HG03039 (cell line): ENCODE measurements at regions not wholly inside any gene's neighbourhood (a gene's known extent, or its start where the extent isn't known, plus 50 kb on each side); places are given as distances from the start of the nearest gene placed in this dataset.

Experiments used
- ATAC-seq: cut with Tn5 transposase; IDR thresholded peaks from one replicate; pipeline ENCODE4 v1.9.1; 2021; ENCODE audit warnings: mild to moderate bottlenecking, moderate library complexity; ENCODE audit not compliant: unreplicated experiment

DNA sequence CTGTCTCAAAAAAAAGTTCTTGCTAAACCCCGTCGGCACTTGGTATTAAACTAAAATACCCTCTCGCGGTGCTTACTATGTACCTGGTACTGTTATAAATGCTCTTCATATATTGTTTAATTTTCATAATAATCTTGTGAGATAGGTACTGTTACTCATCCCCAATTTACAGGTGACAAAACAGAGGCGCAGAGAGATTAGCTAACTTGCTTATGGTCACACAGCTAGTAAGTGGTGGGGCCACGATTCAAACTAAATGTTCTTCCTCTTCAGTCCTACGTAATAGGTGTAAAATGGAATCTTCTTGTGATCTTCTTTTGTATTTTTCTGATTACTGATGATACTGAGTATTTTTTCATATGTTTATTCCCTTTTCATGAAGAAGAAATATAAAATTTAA is 51.3 kb downstream of the TET3 start:
- no peak for ATAC-seq

GRCh38 chr2:74036450-74037195 is 51.9 kb downstream of the TET3 start:
- ATAC-seq, result no peak

DNA sequence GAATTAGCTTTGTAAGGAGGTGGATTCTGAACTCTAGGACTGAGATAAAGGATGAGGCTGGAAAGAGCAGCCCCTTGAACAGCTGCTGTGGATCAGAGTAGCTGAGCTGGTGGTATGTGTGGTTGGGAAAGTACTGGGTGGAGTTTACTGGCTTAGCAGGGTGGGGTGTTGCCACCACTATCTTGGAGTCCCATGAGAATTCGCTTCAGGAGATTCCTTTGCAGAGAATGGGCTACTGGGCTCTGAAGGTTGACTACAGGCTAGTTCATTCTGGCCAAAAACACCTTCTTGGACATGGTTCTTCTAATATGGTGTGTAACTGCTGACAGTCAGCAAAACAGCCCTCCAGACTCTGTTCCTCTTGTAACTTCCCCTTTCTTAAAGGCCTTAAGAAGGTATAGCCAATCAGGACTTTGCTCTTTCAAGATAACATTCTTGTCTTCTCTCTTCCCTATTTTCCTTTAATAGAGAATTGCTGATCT is 52.7 kb downstream of the TET3 start:
- peak; percentile 37 for ATAC-seq

GRCh38 chr2:74039611-74040010 is 54.9 kb downstream of the TET3 start:
- no peak for ATAC-seq

DNA sequence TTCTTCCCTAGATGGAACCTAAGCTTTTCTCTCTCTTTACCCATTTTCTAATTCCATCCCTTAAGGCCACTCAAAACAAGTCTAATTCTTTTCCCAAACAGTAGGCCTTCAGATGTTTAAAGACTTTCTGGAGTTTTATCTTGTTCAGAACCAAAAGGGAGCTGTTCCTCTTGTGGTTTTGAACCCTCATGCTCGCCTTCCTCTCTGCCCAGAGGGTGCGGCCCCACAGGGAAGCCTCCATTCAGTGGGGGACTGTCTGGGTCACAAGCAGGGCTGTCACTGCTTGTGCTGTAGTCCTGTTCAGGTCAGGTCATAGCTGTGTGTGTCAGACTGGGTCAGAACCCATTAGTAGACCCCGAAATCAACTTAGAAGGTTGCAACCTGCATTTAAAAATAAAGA is 56.5 kb downstream of the TET3 start:
- ATAC-seq, result no peak

DNA sequence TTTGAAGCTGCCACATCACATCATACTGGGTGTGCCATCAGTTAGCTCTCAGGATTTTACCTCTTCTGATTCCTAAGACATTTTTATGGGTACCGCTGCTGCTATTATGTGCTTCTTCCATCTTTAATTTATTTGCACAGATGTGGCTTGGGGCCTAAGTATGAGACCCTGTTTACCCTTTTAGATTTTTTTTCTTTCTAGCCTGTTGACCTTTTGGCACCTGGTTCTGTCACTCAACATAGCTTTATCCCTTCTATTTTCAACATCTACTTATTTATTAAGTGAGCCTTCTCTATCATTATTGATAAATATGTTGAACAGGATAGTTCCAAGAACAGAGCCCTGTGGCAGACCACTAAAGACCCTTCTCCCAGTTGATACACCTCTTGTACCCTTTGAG is 57.0 kb downstream of the TET3 start:
- ATAC-seq, result no peak

DNA sequence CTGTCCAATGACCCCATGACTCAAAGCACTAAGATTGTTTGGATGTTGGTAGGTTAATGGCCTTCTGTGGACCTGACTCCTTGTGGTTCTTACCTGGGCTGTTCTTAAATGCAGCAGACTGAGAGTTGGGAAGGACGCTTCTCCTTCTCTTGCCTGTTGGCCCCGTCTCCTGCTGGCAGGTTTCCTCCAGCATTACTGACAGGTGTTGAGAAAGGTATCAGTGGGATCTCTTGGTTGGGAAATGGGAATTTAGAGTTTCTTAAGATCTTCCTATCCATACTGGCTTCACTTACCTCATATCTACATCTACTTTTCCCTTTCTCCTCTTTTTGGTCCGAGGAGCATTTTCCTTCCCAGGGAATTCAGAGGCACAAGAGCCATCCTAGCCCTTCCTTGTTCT is 57.9 kb downstream of the TET3 start:
- no peak for ATAC-seq

DNA sequence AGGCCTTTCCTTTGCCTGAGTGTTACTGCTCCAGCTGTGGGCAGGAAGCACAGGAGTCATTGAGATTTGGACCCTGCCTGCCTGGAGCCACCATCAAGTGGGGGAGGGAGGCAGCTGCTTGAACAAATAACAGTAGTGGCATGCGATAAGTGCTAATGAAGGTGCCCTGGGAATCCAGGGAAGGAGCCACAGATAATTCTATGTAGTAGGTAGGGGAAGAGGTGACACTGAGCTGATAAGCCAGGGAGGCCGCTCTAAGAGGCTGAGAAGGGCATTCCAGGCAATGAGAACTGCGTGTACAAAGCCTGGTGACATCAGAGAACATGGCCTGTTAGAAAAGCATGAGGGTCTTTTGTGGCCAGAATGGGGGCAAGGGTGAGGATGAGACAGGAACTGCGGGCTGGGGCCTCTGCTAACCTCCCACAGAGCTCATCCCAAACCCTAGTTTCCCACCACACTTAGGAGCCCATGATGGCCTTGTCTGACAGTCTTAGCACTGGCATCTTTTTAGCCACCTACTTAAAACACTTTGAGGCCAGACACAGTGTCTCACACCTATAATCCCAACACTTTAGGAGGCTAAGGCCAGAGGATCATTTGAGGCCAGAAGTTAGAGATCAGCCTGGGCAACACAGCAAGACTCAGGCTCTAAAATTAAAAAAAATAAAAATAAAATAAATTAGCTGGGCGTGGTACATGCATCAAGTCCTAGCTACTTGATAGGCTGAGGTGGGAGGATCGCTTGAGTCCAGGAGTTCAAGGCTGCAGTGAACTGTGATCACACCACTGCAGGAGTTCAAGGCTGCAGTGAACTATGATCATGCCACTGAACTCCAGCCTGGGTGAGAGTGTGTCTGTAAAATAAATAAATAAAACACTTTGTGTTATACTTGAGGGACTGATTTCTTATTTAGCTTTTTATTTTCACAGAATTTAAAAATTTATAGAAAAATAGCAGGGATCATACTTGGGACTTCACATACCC is 58.9 kb downstream of the TET3 start:
- no peak for ATAC-seq

DNA sequence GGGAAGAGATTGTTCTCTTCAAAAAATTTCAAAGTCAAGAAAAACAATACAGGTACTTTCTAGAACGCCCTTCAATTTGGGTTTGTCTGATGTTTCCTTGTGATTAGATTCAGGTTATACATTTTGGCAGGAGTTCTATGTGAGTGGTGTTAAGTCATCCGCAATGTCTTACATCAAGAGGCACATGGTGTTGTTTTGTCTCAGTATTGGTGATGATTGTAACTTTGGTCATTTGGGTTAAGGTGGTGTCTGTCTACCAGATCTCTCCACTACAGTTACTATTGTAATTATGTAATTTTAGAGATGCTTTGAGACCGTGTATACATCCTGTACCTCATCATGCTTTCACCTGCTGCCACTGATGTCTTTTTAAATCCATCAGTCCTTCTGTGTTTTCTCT is 60.3 kb downstream of the TET3 start:
- no peak for ATAC-seq

DNA sequence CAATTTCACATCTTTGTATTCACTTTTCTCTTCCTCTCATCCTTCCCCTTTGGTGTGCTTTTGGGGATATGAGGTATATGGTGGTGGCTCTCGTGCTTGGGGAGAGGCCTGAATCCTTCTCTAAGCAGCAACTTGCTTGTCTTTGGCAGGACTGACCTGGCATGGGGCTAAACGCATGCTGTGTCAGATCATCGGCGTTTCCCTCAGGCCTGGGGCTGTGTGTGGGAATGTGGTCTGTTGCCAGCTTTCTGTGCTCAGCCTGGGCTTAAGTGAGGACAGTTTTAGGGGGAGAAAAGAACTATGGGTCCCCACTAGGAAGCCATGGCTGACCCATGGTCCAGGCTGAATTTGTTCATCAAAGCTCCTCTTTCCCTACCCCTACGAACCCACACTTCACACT is 60.7 kb downstream of the TET3 start:
- no peak for ATAC-seq

DNA sequence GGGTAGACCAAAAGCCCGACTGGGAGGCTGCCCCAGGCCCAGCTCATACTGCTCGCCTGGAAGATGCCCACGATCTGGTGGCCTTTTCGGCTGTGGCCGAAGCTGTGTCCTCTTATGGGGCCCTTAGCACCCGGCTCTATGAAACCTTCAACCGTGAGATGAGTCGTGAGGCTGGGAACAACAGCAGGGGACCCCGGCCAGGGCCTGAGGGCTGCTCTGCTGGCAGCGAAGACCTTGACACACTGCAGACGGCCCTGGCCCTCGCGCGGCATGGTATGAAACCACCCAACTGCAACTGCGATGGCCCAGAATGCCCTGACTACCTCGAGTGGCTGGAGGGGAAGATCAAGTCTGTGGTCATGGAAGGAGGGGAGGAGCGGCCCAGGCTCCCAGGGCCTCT is 61.7 kb downstream of the TET3 start:
- ATAC-seq, result no peak

DNA sequence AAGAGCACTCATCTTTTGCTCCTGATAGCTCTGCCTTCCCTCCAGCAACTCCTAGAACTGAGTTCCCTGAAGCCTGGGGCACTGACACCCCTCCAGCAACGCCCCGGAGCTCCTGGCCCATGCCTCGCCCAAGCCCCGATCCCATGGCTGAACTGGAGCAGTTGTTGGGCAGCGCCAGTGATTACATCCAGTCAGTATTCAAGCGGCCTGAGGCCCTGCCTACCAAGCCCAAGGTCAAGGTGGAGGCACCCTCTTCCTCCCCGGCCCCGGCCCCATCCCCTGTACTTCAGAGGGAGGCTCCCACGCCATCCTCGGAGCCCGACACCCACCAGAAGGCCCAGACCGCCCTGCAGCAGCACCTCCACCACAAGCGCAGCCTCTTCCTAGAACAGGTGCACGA is 62.4 kb downstream of the TET3 start:
- no peak for ATAC-seq

- no peak for ATAC-seq
These were observed 63.4 kb downstream of the TET3 start for GRCh38 chr2:74048147-74048546.

DNA sequence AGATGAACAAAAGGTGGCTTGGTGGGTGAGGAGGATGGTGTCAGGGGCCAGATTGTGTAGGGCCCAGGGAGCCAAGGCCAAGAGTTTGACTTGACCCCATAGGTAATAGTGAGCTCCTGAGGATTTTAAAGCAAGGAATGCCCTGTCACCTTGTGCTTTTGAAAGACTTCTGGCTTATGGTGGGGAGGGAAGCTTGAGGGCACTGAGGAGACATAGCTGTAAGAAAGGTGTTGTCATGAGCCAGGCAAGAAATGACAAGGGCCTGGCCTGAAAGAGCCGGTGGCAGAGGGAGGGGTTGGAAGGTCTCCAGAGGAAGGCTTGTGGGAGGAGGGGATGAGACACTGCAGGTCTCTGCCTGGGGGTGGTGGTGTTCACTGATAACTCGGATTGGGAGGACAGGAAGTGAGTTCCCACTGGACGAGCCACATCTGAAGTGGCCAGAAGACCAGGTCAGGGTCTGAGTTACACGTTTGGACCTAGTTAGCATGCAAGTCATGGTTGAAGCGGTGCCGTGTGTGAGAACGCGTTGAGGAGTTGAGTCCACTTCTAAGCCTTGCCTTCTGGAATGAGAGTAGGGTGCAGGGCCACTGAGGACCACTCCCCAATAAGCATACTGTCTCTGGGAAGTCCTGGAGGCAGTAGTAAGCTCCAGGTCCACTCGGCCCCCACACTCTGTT is 64.3 kb downstream of the TET3 start:
- no peak for ATAC-seq

- ATAC-seq, result no peak
These were observed 65.4 kb downstream of the TET3 start for GRCh38 chr2:74050151-74050550.

DNA sequence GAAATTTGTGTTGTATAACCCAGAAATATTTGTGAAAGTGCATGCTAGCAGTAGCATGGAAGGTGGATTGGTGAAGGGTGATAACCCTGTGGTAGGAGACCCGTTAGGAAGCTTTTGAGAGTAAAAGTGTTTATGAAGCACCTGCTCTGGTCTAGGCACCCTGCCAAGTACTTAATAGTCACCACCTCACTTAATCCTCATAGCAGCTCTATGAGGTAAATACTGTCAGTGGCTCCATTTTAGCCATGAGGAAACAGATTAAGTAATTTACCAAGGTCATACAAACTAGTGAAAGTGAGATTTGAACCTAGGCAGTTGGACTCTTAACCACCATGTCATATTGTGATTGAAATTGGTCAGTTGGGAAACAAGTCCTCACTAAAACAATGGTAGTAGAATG is 66.8 kb downstream of the TET3 start:
- ATAC-seq, result no peak

DNA sequence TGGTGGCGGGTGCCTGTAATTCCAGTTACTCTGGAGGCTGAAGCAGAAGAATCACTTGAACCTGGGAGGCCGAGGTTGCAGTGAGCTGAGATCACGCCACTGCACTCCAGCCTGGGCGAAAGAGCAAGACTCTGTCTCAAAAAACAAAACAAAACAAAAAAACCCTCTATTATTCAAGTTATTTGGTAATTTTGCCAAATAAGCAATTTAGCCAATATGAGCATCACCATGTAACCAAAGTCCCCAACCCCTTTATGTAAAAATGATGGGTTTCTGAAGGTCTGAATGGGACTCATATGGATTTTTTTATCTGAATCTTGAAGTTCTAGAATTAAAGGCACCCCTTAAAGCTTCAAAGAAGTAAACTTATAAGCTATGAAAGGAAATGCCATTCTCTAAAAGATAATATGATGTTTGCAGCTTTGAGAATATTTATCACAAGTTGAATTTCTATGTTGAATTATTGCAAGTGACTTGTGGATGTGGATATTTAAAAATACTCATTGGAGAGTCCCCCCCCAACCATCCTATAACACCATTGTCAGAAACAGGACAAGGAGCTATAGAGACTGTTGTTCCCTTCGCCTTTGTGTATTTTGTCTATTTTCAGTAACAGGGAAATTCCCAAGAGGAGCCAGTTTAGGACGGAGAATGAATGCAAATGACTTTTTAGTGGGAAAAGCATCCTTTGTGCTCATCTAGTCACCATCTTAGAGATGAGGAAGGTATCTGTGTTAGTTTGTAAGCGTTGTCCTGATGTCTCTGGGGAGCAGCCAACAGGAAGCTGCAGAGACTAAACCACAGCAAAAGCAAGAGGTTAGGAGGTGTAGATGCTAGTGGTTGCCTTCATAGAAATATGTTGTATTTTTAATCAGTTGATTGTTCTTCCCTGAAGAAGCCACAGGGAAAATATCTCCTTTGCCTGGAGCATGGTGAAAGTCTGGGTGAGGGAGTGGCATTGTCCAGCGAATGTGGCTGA is 68.3 kb downstream of the TET3 start:
- ATAC-seq, result no peak

DNA sequence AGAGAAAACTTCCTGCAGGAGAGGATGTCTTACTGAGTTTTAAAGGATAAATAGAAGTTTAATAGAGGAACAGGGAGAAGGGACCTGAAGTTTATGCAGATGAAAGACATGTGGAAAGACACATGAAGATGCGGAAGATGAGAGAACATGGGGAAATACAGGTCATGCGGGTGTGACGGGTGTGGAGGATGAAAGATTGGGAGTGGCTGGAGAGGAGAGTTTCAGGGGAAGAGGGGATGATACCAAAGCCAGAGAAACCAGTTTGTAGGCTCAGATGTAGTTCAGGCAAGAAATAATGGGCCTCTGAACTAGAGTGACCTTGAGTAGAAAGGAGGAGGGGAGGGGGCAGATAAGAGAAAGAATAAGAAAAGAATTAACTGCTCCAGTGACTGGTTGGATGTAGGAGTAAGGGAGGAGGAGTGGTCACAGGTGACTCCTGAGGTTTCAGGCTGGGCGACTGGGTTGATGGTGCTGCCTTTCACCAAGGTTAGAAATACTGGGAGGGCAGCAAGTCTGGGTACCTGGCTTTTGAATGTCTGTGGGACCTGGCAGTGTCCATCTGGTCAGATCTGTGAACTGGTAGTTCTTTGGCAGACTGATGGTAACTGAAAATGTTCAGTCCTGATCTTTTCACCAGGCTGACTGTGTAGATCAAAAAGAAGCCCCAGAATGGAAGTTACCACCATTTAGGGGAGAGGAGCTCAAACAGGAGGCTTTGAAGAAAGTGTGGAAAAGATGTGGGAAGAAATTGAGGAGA is 69.4 kb downstream of the TET3 start:
- no peak for ATAC-seq

- no peak for ATAC-seq
These were observed 74.5 kb downstream of the TET3 start for GRCh38 chr2:74059137-74059775.
